Keratinocyte (primary cell): ENCODE measurements at regions not wholly inside any gene's neighbourhood (a gene's known extent, or its start where the extent isn't known, plus 50 kb on each side); places are given as distances from the start of the nearest gene placed in this dataset.

Source experiments
- CTCF ChIP-seq, 3 experiments: IDR thresholded peaks in 1 of 3; conservative IDR thresholded peaks in 1 of 3; optimal IDR thresholded peaks in 1 of 3; 2 replicates in 2 of 3; 3 replicates in 1 of 3; pipeline versions ENCODE3 to v1.5.1; 2011; ENCODE audit warnings: low read length in 3 of 3, mild to moderate bottlenecking in 3 of 3, moderate library complexity in 2 of 3, control low read depth in 1 of 3, inconsistent platforms in 1 of 3; ENCODE audit not compliant: insufficient read depth in 2 of 3; ENCODE audit errors: extremely low read depth in 1 of 3
- EZH2 ChIP-seq: IDR thresholded peaks from one replicate; pipeline ENCODE4 v1.6.1; 2012; ENCODE audit warnings: inconsistent platforms, mild to moderate bottlenecking, low read length, moderate library complexity

GRCh38 chr2:188884046-188884445 is 90.1 kb upstream of the COL3A1 start:
- TF ChIP-seq CTCF (optimal IDR thresholded peaks at IDR 0.05 in 1 of 3, IDR thresholded peaks at IDR 0.05 in 1 of 3, conservative IDR thresholded peaks at IDR 0.05 in 1 of 3; ENCODE audit: extremely low read depth in 1 of 3, insufficient read depth in 2 of 3, low read length in 3 of 3), result no peak
- no peak for TF ChIP-seq EZH2
